A549 (cell line): ENCODE measurements at regions not wholly inside any gene's neighbourhood (a gene's known extent, or its start where the extent isn't known, plus 50 kb on each side); places are given as distances from the start of the nearest gene placed in this dataset.

Experiments
- CTCF ChIP-seq: fragments of >200 bp; sonication (Bioruptor Twin); formaldehyde crosslinking; IDR thresholded peaks from 3 replicates; pipeline ENCODE4 v1.5.1; 2016
- EP300 ChIP-seq, 2 experiments: fragments of >200 bp; sonication (Bioruptor Twin); formaldehyde crosslinking; IDR thresholded peaks; 2 replicates in 1 of 2; 3 replicates in 1 of 2; pipeline ENCODE4 v1.6.1; 2016 to 2017
- ESRRA ChIP-seq: fragments of 150-350 bp; IDR thresholded peaks from 2 replicates; pipeline ENCODE4 v1.6.1; 2014; ENCODE audit warnings: mild to moderate bottlenecking, low read length, borderline replicate concordance
- MAFK ChIP-seq: fragments of 450-650 bp; IDR thresholded peaks from 2 replicates; pipeline ENCODE4 v1.6.1; 2014; ENCODE audit not compliant: partially characterized antibody
- MAZ ChIP-seq: fragments of 150-350 bp; IDR thresholded peaks from 2 replicates; pipeline ENCODE4 v1.6.1; 2014; ENCODE audit warnings: antibody characterized with exemption, low read depth, low read length, borderline replicate concordance
- MYC ChIP-seq: IDR thresholded peaks from 2 replicates; pipeline ENCODE4 v1.6.1; 2012; ENCODE audit warnings: mild to moderate bottlenecking, inconsistent platforms, low read length, improper control_type of control experiment, borderline replicate concordance
- ZC3H11A ChIP-seq: fragments of 450-650 bp; IDR thresholded peaks from 2 replicates; pipeline ENCODE4 v1.6.1; 2014; ENCODE audit warnings: antibody characterized with exemption, mild to moderate bottlenecking

- no peak for TF ChIP-seq CTCF
- TF ChIP-seq EP300 (IDR thresholded peaks at IDR 0.05) = no peak
- TF ChIP-seq MAZ = no peak
- TF ChIP-seq ESRRA = no peak
- no peak for TF ChIP-seq MAFK
- no peak for TF ChIP-seq MYC
- no peak for TF ChIP-seq ZC3H11A
Observed at GRCh38 chr6:1515781-1516180, 93.9 kb upstream of the FOXC1 start.
